ENCODE measurements at regions not wholly inside any gene's neighbourhood (a gene's known extent, or its start where the extent isn't known, plus 50 kb on each side); places are given as distances from the start of the nearest gene placed in this dataset.

GRCh38 chr11:112465433-112466024, 204.9 kb upstream of the PLET1 start:
- no peak for DNase-seq (ENCODE audit: low read depth in 3 of 3)

GRCh38 chr11:112467721-112468120, 207.1 kb upstream of the PLET1 start:
- DNase-seq (ENCODE audit: low read depth in 3 of 3), result no peak

GRCh38 chr11:112469376-112469775, 208.7 kb upstream of the PLET1 start:
- no peak for DNase-seq (ENCODE audit: low read depth in 3 of 3)

- no peak for DNase-seq (ENCODE audit: low read depth in 3 of 3)
Measured at GRCh38 chr11:112470355-112470754, 209.7 kb upstream of the PLET1 start.

- DNase-seq (ENCODE audit: low read depth in 3 of 3), result no peak
Measured at GRCh38 chr11:112471731-112472130, 211.1 kb upstream of the PLET1 start.

- DNase-seq (ENCODE audit: low read depth in 3 of 3), result no peak
Measured at GRCh38 chr11:112477152-112477551, 216.5 kb upstream of the PLET1 start.

- no peak for DNase-seq (ENCODE audit: low read depth in 3 of 3)
Measured at GRCh38 chr11:112477581-112478317, 217.1 kb upstream of the PLET1 start.

- DNase-seq (ENCODE audit: low read depth in 3 of 3), result no peak
Measured at GRCh38 chr11:112478806-112479205, 218.1 kb upstream of the PLET1 start.

- no peak for DNase-seq (ENCODE audit: low read depth in 3 of 3)
Measured at GRCh38 chr11:112481431-112481830, 220.8 kb upstream of the PLET1 start.

- no peak for DNase-seq (ENCODE audit: low read depth in 3 of 3)
Measured at GRCh38 chr11:112481893-112482292, 221.2 kb upstream of the PLET1 start.

- no peak for DNase-seq (ENCODE audit: low read depth in 3 of 3)
Measured at GRCh38 chr11:112485280-112485679, 224.6 kb upstream of the PLET1 start.

GRCh38 chr11:112497826-112498225, 237.2 kb upstream of the PLET1 start:
- DNase-seq (ENCODE audit: low read depth in 3 of 3), result no peak

- no peak for DNase-seq (ENCODE audit: low read depth in 3 of 3)
Measured at GRCh38 chr11:112498701-112499100, 238.0 kb upstream of the PLET1 start.

GRCh38 chr11:112499153-112499880, 238.7 kb upstream of the PLET1 start:
- DNase-seq (ENCODE audit: low read depth in 3 of 3), result no peak

- no peak for DNase-seq (ENCODE audit: low read depth in 3 of 3)
Measured at GRCh38 chr11:112499881-112500204, 239.2 kb upstream of the PLET1 start.

- no peak for DNase-seq (ENCODE audit: low read depth in 3 of 3)
Measured at GRCh38 chr11:112503410-112503809, 242.8 kb upstream of the PLET1 start.

GRCh38 chr11:112504056-112504455, 243.4 kb upstream of the PLET1 start:
- DNase-seq (ENCODE audit: low read depth in 3 of 3), result no peak

- no peak for DNase-seq (ENCODE audit: low read depth in 3 of 3)
Measured at GRCh38 chr11:112506852-112507251, 246.2 kb upstream of the PLET1 start.

- no peak for DNase-seq (ENCODE audit: low read depth in 3 of 3)
Measured at GRCh38 chr11:112507281-112507680, 246.6 kb upstream of the PLET1 start.

GRCh38 chr11:112508750-112509149, 248.1 kb upstream of the PLET1 start:
- DNase-seq (ENCODE audit: low read depth in 3 of 3), result no peak

- no peak for DNase-seq (ENCODE audit: low read depth in 3 of 3)
Measured at GRCh38 chr11:112509300-112509699, 248.6 kb upstream of the PLET1 start.

- no peak for DNase-seq (ENCODE audit: low read depth in 3 of 3)
Measured at GRCh38 chr11:112511271-112511670, 250.6 kb upstream of the PLET1 start.

- DNase-seq (ENCODE audit: low read depth in 3 of 3), result no peak
Measured at GRCh38 chr11:112511911-112512310, 251.3 kb upstream of the PLET1 start.

Data from stimulated activated CD4-positive, alpha-beta T cell treated with anti-CD3 and anti-CD28 coated beads, TNF-alpha, amount 100 ng/mL, for 4 hours (primary cell).